SHP77 (cell line): ENCODE measurements at regions not wholly inside any gene's neighbourhood (a gene's known extent, or its start where the extent isn't known, plus 50 kb on each side); places are given as distances from the start of the nearest gene placed in this dataset.

ENCODE experiments used
- DNase-seq, 2 experiments: peaks; one replicate each; lab custom pipeline; 2025; lab: John Stamatoyannopoulos, UW

GRCh38 chr7:9981742-9982349 lies 991.8 kb upstream of the PHF14 start:
- DNase-seq: no peak

GRCh38 chr7:9983048-9983447 lies 990.6 kb upstream of the PHF14 start:
- DNase-seq: no peak

GRCh38 chr7:10015687-10016086 lies 958.0 kb upstream of the PHF14 start:
- DNase-seq: no peak

- no peak for DNase-seq
These were observed 951.2 kb upstream of the PHF14 start for GRCh38 chr7:10022480-10022879.

GRCh38 chr7:10022957-10023356 lies 950.7 kb upstream of the PHF14 start:
- DNase-seq: peak; percentile 6 to 8

GRCh38 chr7:10034843-10035556 lies 938.7 kb upstream of the PHF14 start:
- DNase-seq: no peak

GRCh38 chr7:10036693-10037092 lies 937.0 kb upstream of the PHF14 start:
- DNase-seq: no peak

- DNase-seq: no peak
These were observed 935.3 kb upstream of the PHF14 start for GRCh38 chr7:10038351-10038750.

GRCh38 chr7:10040674-10041073 lies 933.0 kb upstream of the PHF14 start:
- no peak for DNase-seq

- DNase-seq: no peak
These were observed 902.8 kb upstream of the PHF14 start for GRCh38 chr7:10070899-10071298.

GRCh38 chr7:10075866-10076265 lies 897.8 kb upstream of the PHF14 start:
- DNase-seq: no peak

- DNase-seq: no peak
These were observed 896.9 kb upstream of the PHF14 start for GRCh38 chr7:10076660-10077300.

GRCh38 chr7:10079572-10079971 lies 894.1 kb upstream of the PHF14 start:
- DNase-seq: no peak

GRCh38 chr7:10082896-10083295 lies 890.8 kb upstream of the PHF14 start:
- no peak for DNase-seq

- no peak for DNase-seq
These were observed 889.9 kb upstream of the PHF14 start for GRCh38 chr7:10083766-10084165.

GRCh38 chr7:10085231-10085630 lies 888.4 kb upstream of the PHF14 start:
- DNase-seq: no peak

GRCh38 chr7:10100572-10100971 lies 873.1 kb upstream of the PHF14 start:
- no peak for DNase-seq

- no peak for DNase-seq
These were observed 872.3 kb upstream of the PHF14 start for GRCh38 chr7:10101351-10101750.

GRCh38 chr7:10104292-10104691 lies 869.4 kb upstream of the PHF14 start:
- no peak for DNase-seq

- DNase-seq: no peak
These were observed 867.1 kb upstream of the PHF14 start for GRCh38 chr7:10106609-10107008.

GRCh38 chr7:10116511-10116910 lies 857.2 kb upstream of the PHF14 start:
- no peak for DNase-seq

GRCh38 chr7:10117815-10118214 lies 855.9 kb upstream of the PHF14 start:
- DNase-seq: no peak

- no peak for DNase-seq
These were observed 852.7 kb upstream of the PHF14 start for GRCh38 chr7:10120936-10121335.
